ENCODE measurements at regions not wholly inside any gene's neighbourhood (a gene's known extent, or its start where the extent isn't known, plus 50 kb on each side); places are given as distances from the start of the nearest gene placed in this dataset.
A peak's percentile ranks its signal among the peaks of the same experiment; 100 is the strongest.
"Not testable (repeated sequence)": the region's sequence is repeated elsewhere in the genome, so short reads cannot be mapped to it uniquely, and the experiment has no call there.

- DNase-seq (ENCODE audit: low spot score), result no peak
- H3K27ac ChIP-seq, result no peak overlapping the region
- CTCF ChIA-PET, result no interaction called here
- POLR2A ChIA-PET (ENCODE audit: low non-redundant PET), result no interaction called here
- TF ChIP-seq CTCF (conservative IDR thresholded peaks at IDR 0.05; ENCODE audit: low read depth), result no peak
Measured at GRCh38 chr6:100307561-100307960, 157.2 kb downstream of the SIM1 start.

DNA sequence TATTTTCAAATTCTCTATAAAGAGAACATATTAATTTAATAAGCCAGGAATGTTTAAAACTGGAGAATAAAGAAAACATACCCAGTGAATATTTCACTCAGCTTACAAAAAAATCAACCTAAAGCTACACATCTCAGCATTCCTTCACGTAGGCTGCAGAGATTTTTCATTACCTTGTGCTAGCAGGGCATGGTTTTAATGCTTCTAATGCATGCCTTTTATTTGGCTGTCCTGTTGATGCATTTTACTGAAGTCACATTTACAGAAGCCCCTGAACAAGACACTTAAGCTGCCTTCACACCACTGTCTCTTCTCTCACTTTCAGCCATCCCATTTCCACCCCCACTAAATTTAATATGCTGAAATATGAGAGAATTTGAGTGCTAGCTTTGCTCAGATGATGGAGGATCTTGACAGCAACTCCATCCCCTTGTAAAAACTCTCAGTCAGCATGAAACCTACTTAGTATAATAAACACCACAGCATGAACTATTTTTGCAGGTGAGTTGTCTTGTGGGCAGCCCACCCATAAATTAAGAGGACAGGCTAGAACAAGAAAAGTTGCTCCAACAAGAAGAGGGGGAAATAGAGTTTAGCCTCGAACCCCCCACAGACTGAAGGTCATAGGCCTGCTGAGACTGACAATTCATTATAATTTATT lies 159.4 kb downstream of the SIM1 start:
- ChIA-PET CTCF (interaction anchor here (0.6 to 1.3 kb wide), 4 partner anchors 12 to 1186 kb away, joined by 3 read pairs; no protein-coding TSS in a partner anchor), POLR2A (ENCODE audit: low non-redundant PET) (no interaction called here)
- no peak for DNase-seq (ENCODE audit: low spot score)
- no peak overlapping the region for H3K27ac ChIP-seq
- TF ChIP-seq CTCF (conservative IDR thresholded peaks at IDR 0.05; ENCODE audit: low read depth), result no peak

DNA sequence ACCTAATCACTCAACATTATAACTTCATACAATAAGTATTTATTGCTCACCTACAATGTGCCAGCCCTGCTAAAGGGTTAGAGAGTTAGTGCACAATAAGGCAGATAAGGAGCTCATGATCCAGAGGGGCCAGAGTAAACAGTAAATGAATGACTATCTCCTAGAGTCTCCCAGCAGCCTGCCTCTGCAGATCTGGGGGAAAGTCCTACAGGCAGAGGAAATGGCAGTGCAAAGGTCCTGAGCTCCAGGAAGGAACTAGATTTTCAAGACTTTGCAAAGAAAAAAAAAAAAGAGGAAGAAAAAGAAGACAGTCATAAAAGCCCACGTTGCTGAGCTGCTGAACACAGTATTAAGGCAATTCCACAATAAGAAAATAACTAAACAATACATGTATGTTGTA lies 160.1 kb downstream of the SIM1 start:
- ChIA-PET POLR2A (ENCODE audit: low non-redundant PET) (no interaction called here), CTCF (interaction anchor here (0.6 to 1.3 kb wide), 5 partner anchors 13 to 1185 kb away, joined by 3 read pairs; no protein-coding TSS in a partner anchor)
- no peak overlapping the region for H3K27ac ChIP-seq
- no peak for TF ChIP-seq CTCF (conservative IDR thresholded peaks at IDR 0.05; ENCODE audit: low read depth)
- no peak for DNase-seq (ENCODE audit: low spot score)

GRCh38 chr6:100301731-100302130 lies 163.0 kb downstream of the SIM1 start:
- CTCF ChIA-PET, result no interaction called here
- no peak overlapping the region for H3K27ac ChIP-seq
- no peak for DNase-seq (ENCODE audit: low spot score)
- no peak for TF ChIP-seq CTCF (conservative IDR thresholded peaks at IDR 0.05; ENCODE audit: low read depth)
- POLR2A ChIA-PET (ENCODE audit: low non-redundant PET), result no interaction called here

GRCh38 chr6:100300221-100300736 lies 164.4 kb downstream of the SIM1 start:
- TF ChIP-seq CTCF (conservative IDR thresholded peaks at IDR 0.05; ENCODE audit: low read depth), result no peak
- peak overlapping the region; percentile 65 for H3K27ac ChIP-seq
- peak; percentile 88 for DNase-seq (ENCODE audit: low spot score)
- ChIA-PET POLR2A (ENCODE audit: low non-redundant PET) (no interaction called here), CTCF (no interaction called here)

- no peak for TF ChIP-seq CTCF (conservative IDR thresholded peaks at IDR 0.05; ENCODE audit: low read depth)
- ChIA-PET CTCF (interaction anchor here (0.6 to 1.0 kb wide), 2 partner anchors 179 to 181 kb away, joined by 3 to 4 read pairs; no protein-coding TSS in a partner anchor), POLR2A (ENCODE audit: low non-redundant PET) (no interaction called here)
- peak; percentile 69 for DNase-seq (ENCODE audit: low spot score)
- H3K27ac ChIP-seq, result no peak overlapping the region
Measured at GRCh38 chr6:100296810-100297544, 167.7 kb downstream of the SIM1 start.

DNA sequence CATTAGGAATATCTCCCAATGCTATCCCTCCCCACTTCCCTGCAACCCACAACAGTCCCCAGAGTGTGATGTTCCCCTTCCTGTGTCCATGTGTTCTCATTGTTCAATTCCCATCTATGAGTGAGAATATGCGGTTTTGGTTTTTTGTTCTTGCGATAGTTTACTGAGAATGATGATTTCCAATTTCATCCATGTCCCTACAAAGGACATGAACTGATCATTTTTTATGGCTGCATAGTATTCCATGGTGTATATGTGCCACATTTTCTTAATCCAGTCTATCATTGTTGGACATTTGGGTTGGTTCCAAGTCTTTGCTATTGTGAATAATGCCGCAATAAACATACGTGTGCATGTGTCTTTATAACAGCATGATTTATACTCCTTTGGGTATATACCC lies 169.5 kb downstream of the SIM1 start:
- DNase-seq (ENCODE audit: low spot score); POLR2A ChIA-PET (ENCODE audit: low non-redundant PET); H3K27ac ChIP-seq; CTCF ChIA-PET: not testable (repeated sequence)
